ENCODE measurements at regions not wholly inside any gene's neighbourhood (a gene's known extent, or its start where the extent isn't known, plus 50 kb on each side); places are given as distances from the start of the nearest gene placed in this dataset.
A peak's percentile ranks its signal among the peaks of the same experiment; 100 is the strongest.
"Not testable (repeated sequence)": the region's sequence is repeated elsewhere in the genome, so short reads cannot be mapped to it uniquely, and the experiment has no call there.

DNA sequence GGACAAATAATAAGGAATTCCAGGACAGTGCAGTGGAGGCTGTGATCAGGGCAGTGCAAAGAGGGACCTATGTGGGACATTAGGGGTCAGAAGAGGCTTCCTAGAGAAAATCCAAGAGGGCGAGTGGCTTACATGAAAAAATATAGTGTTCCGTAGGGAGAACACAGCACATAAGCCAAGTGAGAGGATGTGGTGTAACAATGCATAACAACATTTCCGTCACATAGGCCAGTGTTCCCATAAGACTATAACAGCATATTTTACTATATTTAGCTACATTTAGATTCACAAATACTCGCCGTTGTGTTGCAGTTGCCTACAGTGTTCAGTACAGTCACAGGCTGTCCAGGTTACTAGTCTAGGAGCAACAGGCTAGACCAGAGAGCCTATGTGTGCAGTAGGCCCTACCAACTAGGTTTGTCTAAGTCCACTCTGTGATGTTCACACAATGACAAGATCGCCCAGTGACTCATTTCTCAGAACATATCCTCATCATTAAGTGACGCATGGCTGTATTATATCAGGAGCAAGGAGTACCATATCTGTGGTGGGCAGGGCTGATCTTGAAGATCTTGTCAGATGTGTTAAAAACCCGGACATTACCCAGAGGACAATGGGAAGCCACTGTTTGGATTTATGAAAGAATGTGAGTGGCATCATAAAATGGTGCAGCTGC lies 74.0 kb upstream of the TBL1X start:
- Mint-ChIP-seq H3K27me3 (no peaks in the 10 kb centered on the region), H3K4me3 (no peak overlapping the region), H3K9me3 (no peaks in the 10 kb centered on the region), H3K27ac (no peak overlapping the region), H3K36me3 (no peaks in the 10 kb centered on the region), H3K4me1 (peaks cover 0 to 3% (median 1%) of the 10 kb centered on the region in 4 donors)
- no peak for ATAC-seq
- DNase-seq: no peak
- POLR2A ChIA-PET: no interaction called here

GRCh38 chrX:9392445-9392844 lies 72.4 kb upstream of the TBL1X start:
- Mint-ChIP-seq H3K27me3 (no peaks in the 10 kb centered on the region), H3K4me1 (peaks cover 0 to 8% (median 2%) of the 10 kb centered on the region in 4 donors), H3K27ac (no peak overlapping the region), H3K9me3 (no peaks in the 10 kb centered on the region), H3K4me3 (no peak overlapping the region), H3K36me3 (no peaks in the 10 kb centered on the region)
- ATAC-seq (no peak), DNase-seq (no peak)
- POLR2A ChIA-PET: no interaction called here

- Mint-ChIP-seq H3K27ac (no peak overlapping the region), H3K4me1 (peaks cover 0 to 8% (median 2%) of the 10 kb centered on the region in 4 donors), H3K4me3 (no peak overlapping the region), H3K27me3 (no peaks in the 10 kb centered on the region), H3K9me3 (no peaks in the 10 kb centered on the region), H3K36me3 (no peaks in the 10 kb centered on the region)
- ATAC-seq: no peak
- DNase-seq: no peak
- POLR2A ChIA-PET: no interaction called here
Measured at GRCh38 chrX:9393571-9393970, 71.3 kb upstream of the TBL1X start.

DNA sequence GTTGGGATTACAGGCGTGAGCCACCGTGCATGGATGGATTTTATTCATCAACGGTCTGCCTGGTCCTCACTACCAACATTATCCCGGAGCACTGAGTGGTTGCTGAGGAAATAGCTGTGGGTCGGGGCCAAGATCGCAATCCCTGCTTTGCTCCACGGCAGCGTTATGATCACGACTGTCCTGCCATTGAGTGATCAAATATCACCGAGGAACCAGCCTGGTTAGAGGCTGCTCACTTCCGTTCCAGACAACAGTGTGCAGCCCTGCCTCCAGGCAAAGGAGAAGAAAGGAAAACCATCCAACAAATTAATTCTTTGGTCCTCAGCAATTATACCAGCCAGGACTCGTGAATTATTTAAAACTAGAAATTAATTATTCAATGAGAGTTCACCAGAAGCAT lies 70.6 kb upstream of the TBL1X start:
- Mint-ChIP-seq H3K4me3 (no peak overlapping the region), H3K4me1 (peaks cover 0 to 8% (median 2%) of the 10 kb centered on the region in 4 donors), H3K36me3 (no peaks in the 10 kb centered on the region), H3K9me3 (no peaks in the 10 kb centered on the region), H3K27me3 (no peaks in the 10 kb centered on the region), H3K27ac (peak overlapping the region in 1 of 10 donors; percentile 55)
- POLR2A ChIA-PET: no interaction called here
- ATAC-seq (no peak), DNase-seq (no peak)

DNA sequence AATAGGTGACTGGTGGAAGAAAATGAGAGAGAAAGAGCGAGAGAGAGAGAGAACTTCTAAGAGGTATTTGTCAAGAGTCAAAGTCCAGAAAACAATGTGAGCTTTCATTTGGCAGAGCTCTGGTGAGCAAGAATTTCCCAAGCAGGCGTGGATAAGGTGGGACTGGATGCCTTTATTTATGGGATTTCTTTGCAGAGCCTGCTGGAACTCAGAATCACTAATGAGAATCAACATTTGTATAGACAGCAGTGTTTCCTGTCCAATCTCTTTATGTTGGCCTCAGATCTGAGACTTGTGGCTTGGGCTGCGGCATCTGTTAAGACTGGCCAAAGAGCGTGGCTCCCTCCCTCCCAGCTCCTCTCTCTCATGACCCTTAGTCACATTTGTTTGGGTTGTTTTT lies 67.9 kb upstream of the TBL1X start:
- no peaks in the 10 kb centered on the region for H3K36me3 Mint-ChIP-seq
- H3K27ac Mint-ChIP-seq: no peak overlapping the region
- H3K4me3 Mint-ChIP-seq: no peak overlapping the region
- POLR2A ChIA-PET: no interaction called here
- peaks cover 0 to 8% (median 2%) of the 10 kb centered on the region in 4 donors for H3K4me1 Mint-ChIP-seq
- H3K27me3 Mint-ChIP-seq: no peaks in the 10 kb centered on the region
- H3K9me3 Mint-ChIP-seq: peaks cover 0 to 1% (median 0%) of the 10 kb centered on the region in 9 donors
- DNase-seq (no peak), ATAC-seq (no peak)

GRCh38 chrX:9401051-9401450 lies 63.8 kb upstream of the TBL1X start:
- no peaks in the 10 kb centered on the region for H3K36me3 Mint-ChIP-seq
- no peak for DNase-seq
- H3K27ac Mint-ChIP-seq: no peak overlapping the region
- peaks cover 0 to 1% (median 0%) of the 10 kb centered on the region in 9 donors for H3K9me3 Mint-ChIP-seq
- no peak overlapping the region for H3K4me3 Mint-ChIP-seq
- POLR2A ChIA-PET: no interaction called here
- H3K27me3 Mint-ChIP-seq: no peaks in the 10 kb centered on the region
- ATAC-seq: no peak
- H3K4me1 Mint-ChIP-seq: peaks cover 0 to 5% (median 1%) of the 10 kb centered on the region in 4 donors

GRCh38 chrX:9403374-9403773 lies 61.5 kb upstream of the TBL1X start:
- DNase-seq: no peak
- H3K4me3 Mint-ChIP-seq: no peak overlapping the region
- H3K9me3 Mint-ChIP-seq: peaks cover 0 to 3% (median 0%) of the 10 kb centered on the region in 9 donors
- no peaks in the 10 kb centered on the region for H3K27me3 Mint-ChIP-seq
- H3K4me1 Mint-ChIP-seq: no peaks in the 10 kb centered on the region
- no peak overlapping the region for H3K27ac Mint-ChIP-seq
- POLR2A ChIA-PET: no interaction called here
- no peaks in the 10 kb centered on the region for H3K36me3 Mint-ChIP-seq
- no peak for ATAC-seq

GRCh38 chrX:9405635-9406034 lies 59.2 kb upstream of the TBL1X start:
- H3K36me3 Mint-ChIP-seq, H3K27ac Mint-ChIP-seq, POLR2A ChIA-PET, H3K27me3 Mint-ChIP-seq, H3K4me1 Mint-ChIP-seq, H3K9me3 Mint-ChIP-seq, ATAC-seq, H3K4me3 Mint-ChIP-seq: not testable (repeated sequence)
- DNase-seq: peak in 3 of 10 donors; percentile 4 to 13 (median 10)

DNA sequence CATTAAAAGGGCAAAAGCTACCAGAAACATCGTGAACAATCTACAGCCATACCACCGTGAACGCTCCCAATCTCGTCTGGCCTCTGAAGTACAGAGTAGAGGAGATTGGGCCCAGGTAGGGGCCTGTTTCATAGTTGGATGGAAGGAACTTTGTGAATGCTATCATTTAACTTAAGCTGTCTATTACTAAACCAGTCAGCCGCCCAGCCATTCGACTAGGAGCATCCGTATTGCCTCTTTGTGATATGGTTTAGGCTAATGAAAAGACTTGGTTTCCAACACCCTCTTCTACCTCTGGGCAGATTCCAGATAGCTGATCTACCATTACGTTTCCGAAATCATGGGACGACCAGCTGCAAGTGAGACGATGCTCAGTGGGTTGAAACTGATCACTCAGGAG lies 54.0 kb upstream of the TBL1X start:
- ATAC-seq, H3K4me3 Mint-ChIP-seq, H3K36me3 Mint-ChIP-seq, DNase-seq, H3K27ac Mint-ChIP-seq, POLR2A ChIA-PET, H3K27me3 Mint-ChIP-seq, H3K4me1 Mint-ChIP-seq, H3K9me3 Mint-ChIP-seq: not testable (repeated sequence)

GRCh38 chrX:9411682-9412081 lies 53.2 kb upstream of the TBL1X start:
- ATAC-seq, DNase-seq, H3K27me3 Mint-ChIP-seq, H3K4me3 Mint-ChIP-seq, H3K9me3 Mint-ChIP-seq, H3K4me1 Mint-ChIP-seq, H3K36me3 Mint-ChIP-seq, POLR2A ChIA-PET: not testable (repeated sequence)
- H3K27ac Mint-ChIP-seq: peak overlapping the region in 1 of 10 donors; percentile 31

DNA sequence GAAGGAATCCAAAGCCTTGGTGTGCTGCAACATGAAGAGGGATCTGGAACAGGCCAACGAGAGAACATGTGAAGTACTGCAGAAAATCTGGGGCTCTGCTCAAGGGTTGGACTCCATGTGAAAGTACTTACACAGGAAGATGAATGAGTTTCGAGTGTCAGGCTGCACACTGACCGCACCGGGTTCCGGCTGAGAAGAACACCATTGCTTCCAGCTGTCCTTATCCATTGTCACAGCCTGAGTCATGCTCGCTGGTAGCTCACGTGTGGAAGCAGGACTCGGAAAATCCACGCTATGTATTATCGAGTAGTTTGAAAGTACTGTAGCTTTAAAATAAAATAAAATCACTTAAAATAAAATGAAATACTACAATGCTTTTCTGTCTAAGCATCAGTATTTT lies 50.4 kb upstream of the TBL1X start:
- Mint-ChIP-seq H3K36me3 (no peaks in the 10 kb centered on the region), H3K27ac (no peak overlapping the region), H3K4me3 (no peak overlapping the region), H3K4me1 (peaks cover 0 to under 1% (median 0%) of the 10 kb centered on the region in 4 donors), H3K9me3 (peaks cover 0 to 2% (median 0%) of the 10 kb centered on the region in 9 donors), H3K27me3 (no peaks in the 10 kb centered on the region)
- DNase-seq (no peak), ATAC-seq (no peak)
- POLR2A ChIA-PET: no interaction called here
